CD4-positive, alpha-beta memory T cell (primary cell): ENCODE measurements at regions not wholly inside any gene's neighbourhood (a gene's known extent, or its start where the extent isn't known, plus 50 kb on each side); places are given as distances from the start of the nearest gene placed in this dataset.
"Not testable (repeated sequence)": the region's sequence is repeated elsewhere in the genome, so short reads cannot be mapped to it uniquely, and the experiment has no call there.

Experiments
- CTCF ChIA-PET: fragments of 350-600 bp; sonication (Branson Sonifier 250); formaldehyde crosslinking; loops from one replicate; lab custom pipeline; 2021; ENCODE audit warnings: inconsistent platforms; ENCODE audit not compliant: partially characterized antibody; lab: Charles Lee
- POLR2A ChIA-PET: fragments of 350-600 bp; sonication (Branson Sonifier 250); formaldehyde crosslinking; loops from one replicate; lab custom pipeline; 2021; ENCODE audit not compliant: partially characterized antibody; lab: Charles Lee
- DNase-seq, 5 donors: peaks; one replicate each; pipeline versions ENCODE4 v3.0.0 to v3.0.0-alpha.2; 2020 to 2022; ENCODE audit warnings: mixed read lengths in 1 of 5
- H3K27ac ChIP-seq: one replicate; pipeline ENCODE4 v1.7.0; 2013; ENCODE audit warnings: low read depth, low read length
- H3K27me3 ChIP-seq: 2 replicates; pipeline ENCODE4 v1.7.0; 2013; ENCODE audit warnings: mild to moderate bottlenecking, low read length, moderate library complexity; ENCODE audit not compliant: insufficient read depth
- H3K36me3 ChIP-seq: 2 replicates; pipeline ENCODE4 v1.7.0; 2013; ENCODE audit warnings: mild to moderate bottlenecking, low read length, moderate library complexity; ENCODE audit not compliant: insufficient read depth
- H3K4me1 ChIP-seq: 2 replicates; pipeline ENCODE4 v1.7.0; 2013; ENCODE audit warnings: mild to moderate bottlenecking, low read length, moderate library complexity; ENCODE audit not compliant: insufficient read depth
- H3K4me3 ChIP-seq, 2 donors: one replicate each; pipeline ENCODE4 v1.7.0; 2013; ENCODE audit warnings: low read length in 2 of 2, mild to moderate bottlenecking in 1 of 2
- H3K9me3 ChIP-seq, 2 donors: one replicate each; pipeline ENCODE4 v1.7.0; 2013; ENCODE audit warnings: low read length in 2 of 2, control low read depth in 1 of 2; ENCODE audit not compliant: control insufficient read depth in 1 of 2
- H3K27ac Mint-ChIP-seq, 7 donors: one replicate each; pipeline ENCODE4 v1.8.0; 2020 to 2021; ENCODE audit warnings: mixed read lengths in 7 of 7, mild to moderate bottlenecking in 6 of 7, inconsistent platforms in 3 of 7, moderate library complexity in 3 of 7
- H3K27me3 Mint-ChIP-seq, 2 donors: one replicate each; pipeline ENCODE4 v1.8.0; 2020 to 2021; ENCODE audit warnings: mixed read lengths in 2 of 2
- H3K36me3 Mint-ChIP-seq, 2 donors: one replicate each; pipeline ENCODE4 v1.8.0; 2020 to 2021; ENCODE audit warnings: mixed read lengths in 2 of 2, inconsistent platforms in 1 of 2, mild to moderate bottlenecking in 1 of 2
- H3K4me1 Mint-ChIP-seq, 4 donors: one replicate each; pipeline ENCODE4 v1.8.0; 2020 to 2021; ENCODE audit warnings: mixed read lengths in 4 of 4, mild to moderate bottlenecking in 1 of 4
- H3K4me3 Mint-ChIP-seq, 8 donors: one replicate each; pipeline ENCODE4 v1.8.0; 2020 to 2021; ENCODE audit warnings: mixed read lengths in 8 of 8, mild to moderate bottlenecking in 7 of 8, moderate library complexity in 6 of 8, inconsistent platforms in 3 of 8
- H3K9me3 Mint-ChIP-seq, 8 donors: one replicate each; pipeline ENCODE4 v1.8.0; 2020 to 2021; ENCODE audit warnings: mixed read lengths in 8 of 8, mild to moderate bottlenecking in 5 of 8, inconsistent platforms in 3 of 8, moderate library complexity in 1 of 8
- intact Hi-C: fragments of 100-400 bp; cut with micrococcal nuclease; formaldehyde crosslinking; loops from one replicate; pipeline ENCODE4 v1.15.1; 2023

DNA sequence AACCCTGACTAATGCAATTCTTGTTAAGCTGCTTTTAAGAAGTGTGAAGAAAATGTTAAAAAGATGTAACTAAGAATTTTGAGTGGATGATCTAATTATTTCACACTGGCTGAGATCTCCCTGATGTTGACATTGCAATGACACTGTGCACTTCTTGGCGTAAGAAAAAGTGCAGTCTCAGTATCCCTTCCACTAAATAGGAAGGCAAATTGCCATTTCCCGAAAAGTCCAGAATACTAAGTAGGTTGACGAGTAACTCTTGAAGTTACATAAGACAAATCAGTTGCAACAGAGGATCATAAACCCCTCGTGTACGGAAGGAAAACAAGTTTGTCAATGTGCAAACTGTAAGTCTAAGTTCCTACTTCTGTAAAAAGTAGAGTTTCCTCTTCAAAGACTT, 189.9 kb downstream of the LMLN start:
- POLR2A ChIA-PET, intact Hi-C loops, H3K27me3 Mint-ChIP-seq, H3K36me3 Mint-ChIP-seq, H3K4me1 Mint-ChIP-seq, H3K4me3 ChIP-seq, H3K27ac Mint-ChIP-seq, CTCF ChIA-PET, H3K36me3 ChIP-seq, H3K4me1 ChIP-seq, H3K9me3 ChIP-seq, H3K9me3 Mint-ChIP-seq, DNase-seq, H3K4me3 Mint-ChIP-seq, H3K27me3 ChIP-seq, H3K27ac ChIP-seq: not testable (repeated sequence)

DNA sequence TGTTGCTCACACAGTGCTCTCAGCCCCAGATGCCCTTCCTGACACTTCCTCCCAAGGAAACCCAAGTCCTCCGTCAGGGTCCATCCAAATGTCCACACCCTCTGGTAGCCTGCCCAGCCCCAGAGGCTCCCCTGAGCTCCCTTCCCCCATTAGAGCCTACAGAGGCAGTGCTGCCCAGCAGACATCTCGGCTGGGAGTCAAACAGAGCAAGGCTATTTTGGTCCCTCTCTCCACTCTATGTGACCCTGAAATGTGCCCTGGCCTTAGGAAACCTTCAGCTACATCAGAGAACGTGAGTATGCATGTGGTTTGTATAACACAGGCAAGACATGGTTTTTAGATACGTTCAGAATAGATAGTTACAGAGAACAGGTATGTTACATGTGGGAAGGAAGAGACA, 191.8 kb downstream of the LMLN start:
- H3K9me3 ChIP-seq, H3K4me3 Mint-ChIP-seq, H3K4me1 Mint-ChIP-seq, H3K9me3 Mint-ChIP-seq, H3K36me3 Mint-ChIP-seq, H3K4me1 ChIP-seq, H3K27me3 ChIP-seq, intact Hi-C loops, H3K27me3 Mint-ChIP-seq, H3K4me3 ChIP-seq, H3K27ac Mint-ChIP-seq, DNase-seq, POLR2A ChIA-PET, CTCF ChIA-PET, H3K27ac ChIP-seq, H3K36me3 ChIP-seq: not testable (repeated sequence)

DNA sequence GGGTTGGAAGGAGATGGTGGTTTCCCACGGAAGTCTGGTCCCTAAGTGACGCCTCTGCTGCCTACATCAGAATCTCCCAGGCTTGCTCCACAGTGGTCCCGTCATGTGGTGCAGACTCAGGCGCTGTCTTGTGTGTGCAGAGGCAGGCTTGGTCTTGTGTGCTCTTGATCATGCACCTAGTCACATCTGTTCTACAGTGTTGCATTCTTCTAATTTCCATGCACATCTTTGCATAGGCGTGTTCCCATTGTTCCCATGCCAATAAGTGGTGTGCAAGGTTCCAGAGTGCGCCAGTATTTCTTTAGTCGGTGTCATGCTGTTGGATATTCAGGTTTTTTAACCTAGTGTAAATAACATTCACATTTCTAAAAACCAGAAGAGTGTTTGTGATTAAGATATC, 195.8 kb downstream of the LMLN start:
- H3K27ac Mint-ChIP-seq, CTCF ChIA-PET, H3K4me1 ChIP-seq, H3K36me3 ChIP-seq, H3K36me3 Mint-ChIP-seq, H3K9me3 Mint-ChIP-seq, DNase-seq, H3K27ac ChIP-seq, H3K9me3 ChIP-seq, H3K27me3 ChIP-seq, H3K4me3 ChIP-seq, POLR2A ChIA-PET, H3K4me3 Mint-ChIP-seq, H3K4me1 Mint-ChIP-seq, intact Hi-C loops, H3K27me3 Mint-ChIP-seq: not testable (repeated sequence)

DNA sequence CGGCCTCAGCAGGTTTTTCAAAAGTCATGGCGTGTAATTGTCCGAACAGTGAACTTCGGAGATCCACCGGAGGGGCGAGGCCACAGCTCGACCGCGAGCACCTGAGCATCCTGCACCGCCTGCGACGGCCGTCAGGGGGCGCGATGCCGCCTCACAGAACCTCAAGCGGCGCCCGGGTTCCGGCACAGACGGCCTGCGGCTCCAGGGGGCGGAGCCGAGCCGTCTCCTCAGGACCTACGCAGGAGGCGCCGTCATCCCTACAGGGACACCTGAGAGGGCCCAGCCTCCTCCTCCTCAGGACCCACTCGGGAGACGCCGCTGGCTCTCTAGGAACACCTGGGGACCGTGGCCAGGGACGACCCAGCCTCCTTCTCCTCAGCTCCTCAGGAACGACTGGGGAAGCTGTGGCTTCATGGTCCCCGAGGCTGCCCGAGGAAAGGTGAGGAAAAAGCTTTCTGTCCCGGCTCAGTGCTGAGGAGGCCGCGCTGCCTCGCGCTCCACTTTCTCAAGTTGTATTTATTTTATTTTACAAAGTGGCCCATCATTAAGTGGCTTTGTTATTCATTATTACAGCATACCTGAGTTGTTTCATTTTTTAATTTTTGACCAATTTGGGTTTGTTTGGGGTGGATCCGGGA, 197.3 kb downstream of the LMLN start:
- H3K27ac ChIP-seq, H3K27me3 ChIP-seq, H3K4me1 ChIP-seq, H3K4me1 Mint-ChIP-seq, H3K36me3 ChIP-seq, H3K27ac Mint-ChIP-seq, intact Hi-C loops, H3K9me3 Mint-ChIP-seq, H3K4me3 ChIP-seq, CTCF ChIA-PET, H3K27me3 Mint-ChIP-seq, H3K9me3 ChIP-seq, H3K36me3 Mint-ChIP-seq, DNase-seq, POLR2A ChIA-PET: not testable (repeated sequence)
- peak overlapping the region in 1 of 8 donors; percentile 51 for H3K4me3 Mint-ChIP-seq

DNA sequence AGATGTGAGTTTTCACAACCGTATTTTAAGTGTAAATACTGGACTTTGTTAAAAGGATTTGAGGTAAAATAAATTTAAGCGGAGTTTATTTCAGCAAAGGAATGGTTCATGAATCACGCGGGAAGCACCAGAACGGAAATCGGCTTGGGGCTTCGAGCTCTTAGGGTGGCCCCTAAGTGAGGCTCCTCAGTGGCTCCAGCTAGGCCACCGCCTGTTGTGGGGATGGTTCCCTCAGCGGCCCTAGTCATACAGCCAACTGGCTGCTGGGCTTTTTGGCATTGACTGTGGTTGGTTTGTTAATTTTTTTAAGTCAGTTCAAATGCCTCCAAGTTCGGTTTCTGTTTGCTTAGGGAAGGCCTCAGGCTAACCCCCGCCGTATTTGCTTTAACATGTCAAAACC, 198.0 kb downstream of the LMLN start:
- H3K27ac ChIP-seq, H3K4me1 Mint-ChIP-seq, intact Hi-C loops, H3K36me3 Mint-ChIP-seq, H3K4me1 ChIP-seq, H3K27me3 ChIP-seq, DNase-seq, CTCF ChIA-PET, H3K9me3 Mint-ChIP-seq, H3K27me3 Mint-ChIP-seq, H3K36me3 ChIP-seq, POLR2A ChIA-PET, H3K9me3 ChIP-seq, H3K4me3 ChIP-seq: not testable (repeated sequence)
- H3K4me3 Mint-ChIP-seq: peak overlapping the region in 1 of 8 donors; percentile 51
- H3K27ac Mint-ChIP-seq: peak overlapping the region in 1 of 7 donors; percentile 37

DNA sequence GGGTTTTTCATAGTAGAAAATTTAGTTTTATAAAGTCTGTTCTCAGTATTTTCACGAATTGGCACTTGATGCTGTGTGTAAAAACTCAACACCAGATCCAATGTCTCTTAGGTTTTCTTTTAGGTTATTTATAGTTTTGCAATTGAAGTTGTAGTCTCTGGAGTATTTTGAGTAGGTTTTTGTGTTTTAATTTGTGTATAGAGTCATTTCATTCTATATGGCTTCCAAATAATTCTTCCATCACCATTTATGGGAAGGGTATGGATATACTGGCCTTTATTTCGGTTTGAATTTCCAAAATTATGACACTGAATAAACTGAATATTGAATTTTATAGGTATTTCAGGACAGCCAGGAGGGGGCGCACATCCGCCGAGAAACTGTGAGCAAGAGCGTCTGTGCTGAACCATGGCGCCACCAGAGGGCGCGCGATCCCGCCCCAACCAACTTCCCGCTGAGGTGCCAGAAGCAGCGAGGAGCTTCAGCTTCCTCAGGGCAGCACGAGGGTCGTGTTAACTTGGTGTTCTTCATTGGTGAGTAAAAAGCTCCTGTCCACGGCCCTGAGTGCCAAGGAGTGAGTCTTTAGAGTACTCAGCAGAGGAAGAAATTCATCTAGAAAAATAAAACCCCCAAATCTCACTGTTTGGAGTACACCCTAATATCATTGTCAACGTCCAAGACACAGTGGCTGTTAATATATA, 207.5 kb downstream of the LMLN start:
- peak; percentile 60 to 79 (median 66) for DNase-seq
- H3K9me3 Mint-ChIP-seq, intact Hi-C loops, POLR2A ChIA-PET, H3K4me3 ChIP-seq, H3K36me3 Mint-ChIP-seq, H3K4me1 ChIP-seq, CTCF ChIA-PET, H3K36me3 ChIP-seq, H3K27ac ChIP-seq, H3K27me3 ChIP-seq, H3K9me3 ChIP-seq, H3K4me1 Mint-ChIP-seq, H3K27me3 Mint-ChIP-seq: not testable (repeated sequence)
- Mint-ChIP-seq H3K4me3 (peak overlapping the region in 1 of 8 donors; percentile 46), H3K27ac (peak overlapping the region in 1 of 7 donors; percentile 47)

DNA sequence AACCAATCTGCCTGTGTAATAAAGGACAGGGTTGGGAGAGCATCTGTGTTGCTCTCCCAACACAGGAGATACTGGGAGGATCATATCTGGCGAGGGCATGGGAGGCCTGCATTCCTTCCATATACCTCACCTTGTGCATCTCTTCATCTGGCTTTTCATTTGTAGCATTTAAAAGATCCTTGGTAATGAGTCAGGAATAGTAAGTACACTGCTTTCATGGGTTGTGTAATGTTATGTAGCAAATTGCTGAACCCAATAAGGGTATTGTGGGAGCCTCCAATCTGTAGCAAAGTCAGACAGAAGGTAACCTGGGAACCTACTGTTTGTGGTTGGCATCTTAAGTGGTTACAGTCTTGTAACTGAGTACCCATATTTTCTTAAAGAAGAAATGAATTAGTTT, 210.8 kb downstream of the LMLN start:
- POLR2A ChIA-PET, intact Hi-C loops, H3K27ac ChIP-seq, H3K36me3 Mint-ChIP-seq, H3K27me3 Mint-ChIP-seq, H3K9me3 ChIP-seq, H3K4me1 ChIP-seq, H3K27ac Mint-ChIP-seq, H3K4me3 ChIP-seq, H3K27me3 ChIP-seq, H3K9me3 Mint-ChIP-seq, CTCF ChIA-PET, H3K4me3 Mint-ChIP-seq, DNase-seq, H3K36me3 ChIP-seq, H3K4me1 Mint-ChIP-seq: not testable (repeated sequence)

DNA sequence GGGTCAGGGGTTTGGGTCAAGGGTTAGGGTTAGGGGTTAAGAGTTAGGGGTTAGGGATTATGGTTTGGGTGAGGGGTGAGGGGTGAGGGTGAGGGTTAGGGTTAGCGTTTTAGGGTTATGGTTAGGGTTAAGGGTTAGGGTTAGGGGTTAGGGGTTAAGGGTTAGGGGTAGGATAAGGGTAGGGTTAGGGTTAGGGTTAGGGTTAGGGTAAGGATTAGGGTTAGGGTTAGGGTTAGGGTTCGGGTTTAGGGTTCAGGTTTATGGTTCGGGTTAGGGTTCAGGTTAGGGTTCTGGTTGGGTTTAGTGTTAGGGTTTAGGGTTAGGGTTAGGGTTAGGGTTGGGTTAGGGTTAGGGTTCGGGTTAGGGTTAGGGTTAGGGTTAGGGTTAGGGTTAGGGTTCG, 213.1 kb downstream of the LMLN start:
- H3K4me3 ChIP-seq, POLR2A ChIA-PET, H3K36me3 ChIP-seq, intact Hi-C loops, H3K36me3 Mint-ChIP-seq, H3K4me1 ChIP-seq, H3K27ac Mint-ChIP-seq, CTCF ChIA-PET, H3K27ac ChIP-seq, H3K27me3 Mint-ChIP-seq, DNase-seq, H3K27me3 ChIP-seq, H3K9me3 Mint-ChIP-seq, H3K9me3 ChIP-seq, H3K4me3 Mint-ChIP-seq, H3K4me1 Mint-ChIP-seq: not testable (repeated sequence)
